ENCODE measurements at regions not wholly inside any gene's neighbourhood (a gene's known extent, or its start where the extent isn't known, plus 50 kb on each side); places are given as distances from the start of the nearest gene placed in this dataset.

GRCh38 chr15:92809064-92809879 lies 90.9 kb upstream of the CHD2 start (continued):
- no peak for TF ChIP-seq CBX8 (IDR thresholded peaks at IDR 0.05; ENCODE audit: borderline replicate concordance, low read depth, low read length)
- peak; percentile 41 for TF ChIP-seq KDM4A (IDR thresholded peaks at IDR 0.05; ENCODE audit: low read depth, low read length, severe bottlenecking)
- TF ChIP-seq RNF2 (IDR thresholded peaks at IDR 0.05; ENCODE audit: borderline replicate concordance, low read depth, low read length, missing control alignments, poor library complexity, severe bottlenecking): no peak
- TF ChIP-seq CTBP2 (IDR thresholded peaks at IDR 0.05; ENCODE audit: borderline replicate concordance, insufficient read depth, insufficient read length, low read length): no peak
- peak; percentile 62 to 89; a peak in 2 of 4 replicates for TF ChIP-seq SIN3A (conservative IDR thresholded peaks at IDR 0.05 in 1 of 2, IDR thresholded peaks at IDR 0.05 in 1 of 2; ENCODE audit: low read depth in 1 of 2, low read length in 2 of 2)
- TF ChIP-seq CHD1 (IDR thresholded peaks at IDR 0.05; ENCODE audit: low read depth, low read length): no peak; the same call in 1 of the 2 replicates
- TF ChIP-seq KDM5A (IDR thresholded peaks at IDR 0.05; ENCODE audit: low read length): no peak
- peak; percentile 86 for TF ChIP-seq POLR2AphosphoS5 (IDR thresholded peaks at IDR 0.05; ENCODE audit: low read depth, low read length)
- no peak for TF ChIP-seq FOSL1 (IDR thresholded peaks at IDR 0.05; ENCODE audit: insufficient read depth, low read depth, low read length)
- peak; percentile 45; the same call in 1 of the 2 replicates for TF ChIP-seq RFX5 (IDR thresholded peaks at IDR 0.05; ENCODE audit: borderline replicate concordance, low read depth, low read length)
- TF ChIP-seq TCF12 (IDR thresholded peaks at IDR 0.05; ENCODE audit: low read depth, low read length): 0 out of 2 replicates have a peak, but pooled peaks have one; percentile 4
- peak; percentile 90 for TF ChIP-seq PHF8 (conservative IDR thresholded peaks at IDR 0.05; ENCODE audit: low read depth, low read length)
- peak; percentile 70 for TF ChIP-seq TEAD4 (IDR thresholded peaks at IDR 0.05; ENCODE audit: low read depth, low read length)
- TF ChIP-seq EP300 (IDR thresholded peaks at IDR 0.05; ENCODE audit: borderline replicate concordance in 1 of 2, low read depth in 2 of 2, low read length in 2 of 2): peak in 1 of 2 experiments; percentile 93; a peak in 2 of 3 replicates
- TF ChIP-seq HDAC2 (IDR thresholded peaks at IDR 0.05; ENCODE audit: borderline replicate concordance in 1 of 2, low read depth in 2 of 2, low read length in 2 of 2): peak in 1 of 2 experiments; percentile 58; a peak in 1 of 4 replicates
- TF ChIP-seq NANOG (IDR thresholded peaks at IDR 0.05; ENCODE audit: insufficient read depth, low read depth, low read length, poor library complexity, severe bottlenecking): no peak
- TF ChIP-seq CEBPB (IDR thresholded peaks at IDR 0.05; ENCODE audit: low read depth, low read length): no peak
- peak; percentile 78; the same call in 1 of the 2 replicates for TF ChIP-seq GABPA (IDR thresholded peaks at IDR 0.05; ENCODE audit: borderline replicate concordance, insufficient read depth, low read length)
- peak; percentile 85 for TF ChIP-seq E2F6 (IDR thresholded peaks at IDR 0.05)
- TF ChIP-seq SIRT6 (IDR thresholded peaks at IDR 0.05; ENCODE audit: low read length): no peak
- peak; percentile 23; the same call in 1 of the 2 replicates for TF ChIP-seq CREB1 (IDR thresholded peaks at IDR 0.05)
- TF ChIP-seq BRCA1 (IDR thresholded peaks at IDR 0.05; ENCODE audit: low read depth, low read length): no peak
